NCI-H1436 treated with DMSO at 0.1 percent for 48 hours (cell line): ENCODE measurements at regions not wholly inside any gene's neighbourhood (a gene's known extent, or its start where the extent isn't known, plus 50 kb on each side); places are given as distances from the start of the nearest gene placed in this dataset.
"Not testable (repeated sequence)": the region's sequence is repeated elsewhere in the genome, so short reads cannot be mapped to it uniquely, and the experiment has no call there.

Experiments
- DNase-seq: peaks from one replicate; lab custom pipeline; 2025; lab: John Stamatoyannopoulos, UW

DNA sequence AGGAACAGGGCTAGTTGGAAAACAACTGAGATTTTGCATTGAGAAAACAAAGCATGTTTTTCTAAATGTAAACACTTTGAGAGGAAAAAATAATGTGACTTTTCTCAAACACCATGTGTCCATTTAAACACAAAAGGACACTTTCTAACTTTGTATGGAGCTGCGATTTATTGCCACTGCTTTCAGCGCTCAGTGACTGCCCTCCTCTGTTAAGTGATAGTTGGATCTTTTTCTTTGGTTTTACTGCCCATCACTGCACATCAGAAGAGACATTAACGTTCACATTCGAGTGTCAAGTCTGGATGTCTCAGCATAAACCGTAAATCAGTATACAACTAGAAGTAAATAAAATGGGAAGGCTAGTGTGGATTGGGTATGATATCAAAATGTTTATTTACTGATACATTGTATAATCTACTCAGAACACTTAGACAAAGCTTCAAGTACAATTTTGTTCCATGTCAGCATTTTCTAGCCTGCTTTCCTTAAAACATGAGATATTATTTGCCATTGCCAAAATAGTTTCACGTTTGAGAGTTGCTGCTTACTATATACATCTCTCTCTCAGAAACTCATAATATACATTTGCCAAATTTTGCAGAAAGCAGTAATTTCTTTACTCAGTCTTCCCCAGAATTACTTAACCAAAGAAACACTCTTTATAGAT is 237.6 kb downstream of the IKZF2 start:
- no peak for DNase-seq

GRCh38 chr2:212912445-212913103 is 238.8 kb downstream of the IKZF2 start:
- DNase-seq, result no peak

GRCh38 chr2:212911011-212911410 is 240.4 kb downstream of the IKZF2 start:
- DNase-seq, result no peak

GRCh38 chr2:212908682-212909435 is 242.6 kb downstream of the IKZF2 start:
- no peak for DNase-seq

- no peak for DNase-seq
These were observed 243.4 kb downstream of the IKZF2 start for GRCh38 chr2:212908031-212908430.

GRCh38 chr2:212906620-212907019 is 244.8 kb downstream of the IKZF2 start:
- no peak for DNase-seq

GRCh38 chr2:212905640-212906201 is 245.7 kb downstream of the IKZF2 start:
- no peak for DNase-seq

- no peak for DNase-seq
These were observed 246.8 kb downstream of the IKZF2 start for GRCh38 chr2:212904646-212905045.

DNA sequence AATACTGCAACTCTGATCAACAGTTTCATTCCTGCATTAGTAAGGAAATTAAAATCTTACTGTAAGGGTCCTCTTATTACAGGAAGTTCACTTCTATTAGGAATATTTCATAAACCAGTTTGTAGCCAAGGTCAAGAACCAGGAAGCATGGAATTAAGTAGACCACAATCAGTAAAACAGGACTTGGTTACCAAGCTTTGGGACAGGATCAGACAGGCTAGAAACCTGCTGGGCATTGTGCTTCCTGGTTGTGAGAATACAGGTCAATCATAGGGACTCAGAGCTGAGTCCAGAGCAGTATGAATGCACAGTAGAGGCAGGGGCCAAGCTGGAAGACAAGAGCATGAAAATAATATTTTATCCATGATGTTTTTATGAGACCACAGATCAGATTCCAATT is 248.0 kb downstream of the IKZF2 start:
- no peak for DNase-seq

GRCh38 chr2:212902421-212902820 is 249.0 kb downstream of the IKZF2 start:
- no peak for DNase-seq

GRCh38 chr2:212901604-212902275 is 249.7 kb downstream of the IKZF2 start:
- DNase-seq, result no peak

GRCh38 chr2:212900715-212901114 is 250.7 kb downstream of the IKZF2 start:
- DNase-seq, result no peak

DNA sequence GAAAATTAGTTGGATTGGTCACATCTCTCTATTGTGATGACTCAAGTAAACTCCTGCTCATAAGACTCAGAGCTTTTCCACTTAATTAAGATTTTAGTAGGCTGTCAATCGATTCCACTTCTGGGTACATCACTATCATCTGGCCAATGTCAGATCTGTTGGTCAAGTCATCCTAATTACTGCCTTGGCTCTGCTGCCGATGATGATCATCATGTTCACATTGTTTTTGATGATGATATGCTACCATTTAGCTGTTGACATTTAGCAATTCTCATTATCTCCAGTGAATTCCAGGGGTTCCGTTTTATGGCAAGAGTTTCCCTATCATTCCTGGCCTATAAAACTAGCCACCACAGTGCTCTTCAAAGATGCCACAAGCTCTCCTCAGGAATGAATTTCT is 253.4 kb downstream of the IKZF2 start:
- DNase-seq, result no peak

DNA sequence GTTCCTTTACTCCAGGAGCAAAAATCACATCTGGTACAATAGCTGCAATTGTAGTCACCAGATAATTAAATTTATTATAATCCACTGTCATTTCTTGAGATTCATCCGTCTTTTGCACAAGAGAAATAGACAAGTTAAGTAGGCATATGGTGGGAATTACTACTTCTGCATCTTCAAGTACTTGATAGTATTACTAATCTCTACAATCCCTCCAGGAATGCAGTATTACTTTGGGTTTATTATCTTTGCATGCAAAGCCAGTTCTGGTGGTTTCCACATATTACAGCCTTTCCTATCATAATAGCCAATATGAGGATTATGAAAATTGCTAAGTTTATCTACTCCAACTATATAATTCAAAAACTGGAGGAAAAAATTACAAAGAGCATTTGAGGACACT is 254.1 kb downstream of the IKZF2 start:
- DNase-seq, result no peak

GRCh38 chr2:212894026-212894425 is 257.4 kb downstream of the IKZF2 start:
- no peak for DNase-seq

DNA sequence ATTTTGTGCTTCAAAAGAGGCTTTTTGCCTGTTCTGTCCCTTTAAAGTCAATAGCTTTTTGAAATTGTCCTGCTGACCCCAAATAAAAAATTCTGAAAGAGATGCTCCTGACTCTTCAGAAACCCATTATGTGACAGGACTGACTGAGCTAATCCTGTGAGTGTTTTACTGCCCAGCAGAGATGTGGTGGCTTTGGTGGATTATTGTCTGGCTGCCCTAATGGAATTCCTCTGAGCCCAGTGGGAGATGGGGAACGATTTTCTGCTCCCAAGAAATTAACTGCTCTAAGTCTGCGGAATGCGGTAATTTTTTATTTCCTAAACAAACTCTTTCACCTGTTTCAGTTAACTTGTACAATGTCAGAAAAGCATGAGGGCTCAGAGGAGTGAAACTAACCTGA is 258.2 kb downstream of the IKZF2 start:
- no peak for DNase-seq

DNA sequence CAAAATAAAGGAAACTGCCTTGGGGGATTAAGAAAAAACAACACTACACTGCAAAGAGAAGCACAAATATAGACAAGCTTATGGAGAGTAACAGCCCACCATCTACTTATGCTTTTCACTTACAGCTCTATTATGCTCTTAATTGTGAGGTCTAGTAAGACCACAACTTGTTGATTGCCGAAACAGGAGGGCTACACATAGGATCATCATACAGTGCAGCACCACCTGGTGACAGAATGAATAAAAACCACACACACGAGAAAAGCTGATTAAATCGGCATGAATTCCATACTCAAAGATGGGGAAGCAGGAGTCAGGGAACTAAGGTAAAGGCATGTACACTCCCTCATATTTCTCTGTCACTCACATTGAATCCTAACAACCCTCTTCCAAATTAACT is 259.2 kb downstream of the IKZF2 start:
- DNase-seq, result no peak

GRCh38 chr2:212891580-212891979 is 259.8 kb downstream of the IKZF2 start:
- DNase-seq, result no peak

- no peak for DNase-seq
These were observed 268.8 kb downstream of the IKZF2 start for GRCh38 chr2:212882626-212883025.

DNA sequence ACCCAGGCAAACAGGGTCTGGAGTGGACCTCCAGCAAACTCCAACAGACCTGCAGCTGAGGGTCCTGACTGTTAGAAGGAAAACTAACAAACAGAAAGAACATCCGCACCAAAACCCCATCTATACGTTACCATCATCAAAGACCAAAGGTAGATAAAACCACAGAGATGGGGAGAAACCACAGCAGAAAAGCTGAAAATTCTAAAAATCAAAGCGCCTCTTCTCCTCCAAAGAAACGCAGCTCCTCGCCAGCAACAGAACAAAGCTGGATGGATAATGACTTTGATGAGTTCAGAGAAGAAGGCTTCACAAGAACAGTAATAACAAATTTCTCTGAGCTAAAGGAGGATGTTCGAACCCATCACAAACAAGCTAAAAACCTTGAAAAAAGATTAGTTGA is 274.9 kb downstream of the IKZF2 start:
- DNase-seq, result not testable (repeated sequence)

DNA sequence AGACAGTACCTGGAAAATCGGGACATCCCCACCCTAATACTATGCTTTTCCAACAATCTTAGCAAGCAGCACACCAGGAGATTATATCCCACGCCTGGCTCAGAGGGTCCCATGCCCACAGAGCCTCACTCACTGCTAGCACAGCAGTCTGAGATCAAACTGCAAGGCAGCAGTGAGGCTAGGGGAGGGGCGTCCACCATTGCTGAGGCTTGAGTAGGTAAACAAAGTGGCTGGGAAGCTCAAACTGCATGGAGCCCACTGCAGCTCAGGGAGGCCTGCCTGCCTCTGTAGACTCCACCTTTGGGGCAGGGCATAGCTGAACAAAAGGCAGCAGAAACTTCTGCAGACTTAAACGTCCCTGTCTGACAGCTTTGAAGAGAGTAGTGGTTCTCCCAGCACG is 275.5 kb downstream of the IKZF2 start:
- DNase-seq, result not testable (repeated sequence)

DNA sequence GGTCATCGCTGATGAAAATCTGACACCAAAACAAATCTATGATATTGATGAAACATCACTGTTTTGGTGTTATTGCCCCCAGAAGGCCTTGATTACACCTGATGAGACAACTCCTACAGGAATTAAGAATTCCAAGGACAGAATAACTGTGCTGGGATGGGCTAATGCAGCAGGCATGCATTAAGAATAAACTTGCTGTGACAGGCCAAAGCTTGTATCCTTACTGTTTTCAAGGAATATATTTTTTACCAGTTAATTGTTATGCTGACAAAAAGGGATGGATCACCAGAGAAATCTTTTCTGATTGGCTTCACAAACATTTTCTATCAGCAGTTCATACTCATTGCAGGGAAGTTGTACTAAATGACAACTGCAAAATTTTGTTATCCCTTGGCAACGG is 278.2 kb downstream of the IKZF2 start:
- no peak for DNase-seq
